H9 (cell line): ENCODE measurements at regions not wholly inside any gene's neighbourhood (a gene's known extent, or its start where the extent isn't known, plus 50 kb on each side); places are given as distances from the start of the nearest gene placed in this dataset.

Experiments
- DNase-seq: peaks from one replicate; pipeline ENCODE4 v3.0.0-alpha.2; 2017
- H2AFZ ChIP-seq: one replicate; pipeline ENCODE4 v1.6.1; 2013; ENCODE audit warnings: mild to moderate bottlenecking, low read length, control low read depth, moderate library complexity
- H2AK5ac ChIP-seq: 2 replicates; pipeline ENCODE4 v1.6.1; 2013; ENCODE audit warnings: low read length, control low read depth, mixed read lengths; ENCODE audit not compliant: insufficient read length
- H2BK120ac ChIP-seq: one replicate; pipeline ENCODE4 v1.6.1; 2013; ENCODE audit warnings: low read depth, mild to moderate bottlenecking, low read length, control low read depth, inconsistent platforms; ENCODE audit not compliant: poor library complexity, severe bottlenecking
- H2BK12ac ChIP-seq: 2 replicates; pipeline ENCODE4 v1.6.1; 2013; ENCODE audit warnings: low read length, control low read depth, mixed read lengths, low read depth; ENCODE audit not compliant: insufficient read length
- H2BK15ac ChIP-seq: 2 replicates; pipeline ENCODE4 v1.6.1; 2013; ENCODE audit warnings: low read depth, low read length, control low read depth
- H2BK20ac ChIP-seq: one replicate; pipeline ENCODE4 v1.6.1; 2013; ENCODE audit warnings: low read depth, mild to moderate bottlenecking, low read length, control low read depth, inconsistent platforms; ENCODE audit not compliant: poor library complexity, severe bottlenecking
- H2BK5ac ChIP-seq: 2 replicates; pipeline ENCODE4 v1.6.1; 2013; ENCODE audit warnings: low read length, control low read depth, mixed read lengths; ENCODE audit not compliant: insufficient read length
- H3K14ac ChIP-seq: 2 replicates; pipeline ENCODE4 v1.6.1; 2013; ENCODE audit warnings: low read length, control low read depth; ENCODE audit not compliant: insufficient read depth
- H3K18ac ChIP-seq: 2 replicates; pipeline ENCODE4 v1.6.1; 2013; ENCODE audit warnings: low read depth, mild to moderate bottlenecking, mixed read lengths, low read length, control low read depth; ENCODE audit not compliant: insufficient read length
- H3K23ac ChIP-seq: 2 replicates; pipeline ENCODE4 v1.6.1; 2013; ENCODE audit warnings: low read length, control low read depth, mixed read lengths, low read depth; ENCODE audit not compliant: insufficient read length
- H3K23me2 ChIP-seq: 2 replicates; pipeline ENCODE4 v1.6.1; 2013; ENCODE audit warnings: low read depth, mild to moderate bottlenecking, mixed read lengths, low read length, control low read depth; ENCODE audit not compliant: insufficient read length, poor library complexity, severe bottlenecking
- H3K27ac ChIP-seq: 2 replicates; pipeline ENCODE4 v1.5.1; 2013; ENCODE audit warnings: low read length, control low read depth, mixed read lengths, low read depth; ENCODE audit not compliant: insufficient read length
- H3K27me3 ChIP-seq: 2 replicates; pipeline ENCODE4 v1.6.1; 2013; ENCODE audit warnings: low read length, control low read depth, inconsistent platforms; ENCODE audit not compliant: insufficient read depth
- H3K4ac ChIP-seq: 2 replicates; pipeline ENCODE4 v1.6.1; 2013; ENCODE audit warnings: low read depth, mild to moderate bottlenecking, control low read depth, inconsistent platforms, low read length, moderate library complexity
- H3K4me1 ChIP-seq: 2 replicates; pipeline ENCODE4 v1.6.1; 2013; ENCODE audit warnings: low read length, control low read depth, inconsistent platforms; ENCODE audit not compliant: insufficient read depth
- H3K4me2 ChIP-seq: 2 replicates; pipeline ENCODE4 v1.6.1; 2013; ENCODE audit warnings: low read length, control low read depth, mixed read lengths; ENCODE audit not compliant: insufficient read length, insufficient read depth
- H3K56ac ChIP-seq: 2 replicates; pipeline ENCODE4 v1.6.1; 2013; ENCODE audit warnings: low read depth, mild to moderate bottlenecking, mixed read lengths, low read length, control low read depth; ENCODE audit not compliant: insufficient read length
- H3K79me1 ChIP-seq: 2 replicates; pipeline ENCODE4 v1.6.1; 2013; ENCODE audit warnings: low read depth, mild to moderate bottlenecking, moderate library complexity, low read length, control low read depth, inconsistent platforms; ENCODE audit not compliant: insufficient read depth, poor library complexity, severe bottlenecking
- H3K79me2 ChIP-seq: 2 replicates; pipeline ENCODE4 v1.6.1; 2013; ENCODE audit warnings: low read length, control low read depth, inconsistent platforms; ENCODE audit not compliant: insufficient read depth
- H3K9ac ChIP-seq: 2 replicates; pipeline ENCODE4 v1.6.1; 2013; ENCODE audit warnings: low read length, control low read depth, mixed read lengths; ENCODE audit not compliant: insufficient read length; ENCODE audit errors: extremely low read depth
- H3K9me3 ChIP-seq: one replicate; pipeline ENCODE4 v1.6.1; 2013; ENCODE audit warnings: low read depth, low read length, inconsistent platforms; ENCODE audit not compliant: control insufficient read depth
- H3T11ph ChIP-seq: one replicate; pipeline ENCODE4 v1.6.1; 2013; ENCODE audit warnings: mild to moderate bottlenecking, low read length, control low read depth, inconsistent platforms
- H4K20me1 ChIP-seq: one replicate; pipeline ENCODE4 v1.6.1; 2013; ENCODE audit not compliant: control insufficient read depth, insufficient read length, insufficient read depth
- H4K5ac ChIP-seq: 2 replicates; pipeline ENCODE4 v1.6.1; 2013; ENCODE audit warnings: low read depth, mild to moderate bottlenecking, mixed read lengths, low read length, control low read depth; ENCODE audit not compliant: insufficient read length
- H4K8ac ChIP-seq: replicated peaks from 2 replicates; pipeline ENCODE4 v1.6.1; 2013; ENCODE audit warnings: low read length, control low read depth, mixed read lengths, low read depth; ENCODE audit not compliant: insufficient read length
- H4K91ac ChIP-seq: 2 replicates; pipeline ENCODE4 v1.6.1; 2013; ENCODE audit warnings: low read depth, mild to moderate bottlenecking, moderate library complexity, mixed read lengths, low read length, control low read depth; ENCODE audit not compliant: insufficient read length
- H3K27ac Mint-ChIP-seq, 3 experiments: 2 replicates in 2 of 3; 3 replicates in 1 of 3; pipeline ENCODE4 v1.8.0; 2020 to 2021; ENCODE audit warnings: mixed read lengths in 3 of 3, mild to moderate bottlenecking in 1 of 3, moderate library complexity in 1 of 3
- H3K27me3 Mint-ChIP-seq: 2 replicates; pipeline ENCODE4 v1.8.0; 2021; ENCODE audit warnings: low read depth, mild to moderate bottlenecking, moderate library complexity, mixed read lengths
- H3K36me3 Mint-ChIP-seq, 3 experiments: 2 replicates in 2 of 3; 3 replicates in 1 of 3; pipeline ENCODE4 v1.8.0; 2020 to 2021; ENCODE audit warnings: low read depth in 3 of 3, mixed read lengths in 3 of 3; ENCODE audit not compliant: insufficient read depth in 1 of 3
- H3K4me1 Mint-ChIP-seq, 2 experiments: 2 replicates each; pipeline ENCODE4 v1.8.0; 2020; ENCODE audit warnings: mixed read lengths in 2 of 2
- H3K4me3 Mint-ChIP-seq, 2 experiments: 2 replicates in 1 of 2; 3 replicates in 1 of 2; pipeline ENCODE4 v1.8.0; 2020 to 2021; ENCODE audit warnings: mild to moderate bottlenecking in 2 of 2, mixed read lengths in 2 of 2, moderate library complexity in 1 of 2
- H3K9me3 Mint-ChIP-seq, 2 experiments: 2 replicates in 1 of 2; 3 replicates in 1 of 2; pipeline ENCODE4 v1.8.0; 2020; ENCODE audit warnings: mild to moderate bottlenecking in 2 of 2, mixed read lengths in 2 of 2, moderate library complexity in 1 of 2
- WGBS: extraction: QIAGEN DNeasy Blood & Tissue Kit; methylation state at CpG from one replicate; pipeline ENCODE4 v1.1.7; 2013; ENCODE audit warnings: missing lambda C conversion rate, low lambda C conversion rate, mixed read lengths; ENCODE audit not compliant: insufficient read length; ENCODE audit errors: extremely low coverage; 5-methylcytosine and 5-hydroxymethylcytosine counted together
- TF ChIP-seq, protein P1 (sequence below): fragments of 200-600 bp; sonication (generic); conservative IDR thresholded peaks from 3 replicates; pipeline ENCODE4 v1.8.0; 2021; ENCODE audit warnings: antibody characterized with exemption, mild to moderate bottlenecking

DNA sequence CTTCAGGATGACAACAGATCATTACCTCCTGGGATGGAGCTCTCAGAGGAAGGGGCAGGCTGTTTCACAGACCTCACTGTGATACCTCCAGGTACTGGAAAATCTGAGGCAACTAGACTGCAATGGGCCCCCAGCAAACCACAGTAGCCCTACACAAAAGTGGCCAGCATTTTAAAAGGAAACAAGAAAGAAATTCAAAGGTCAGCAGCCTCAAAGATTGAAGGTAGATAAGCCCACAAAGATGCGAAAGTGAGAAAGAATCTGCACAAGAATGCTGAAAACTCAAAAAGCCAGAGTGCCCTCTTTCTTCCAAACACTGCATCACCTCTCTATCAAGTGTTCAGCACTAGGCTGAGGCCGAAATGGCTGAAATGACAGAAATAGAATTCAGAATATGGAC is 499.5 kb upstream of the CHAC2 start:
- Histone ChIP-seq H2BK20ac (no peak overlapping the region), H2AK5ac (no peak overlapping the region), H2BK15ac (no peak overlapping the region), H3K27me3 (no peaks in the 10 kb centered on the region), H3K4me1 (no peaks in the 10 kb centered on the region), H3K79me1 (no peaks in the 10 kb centered on the region), H3T11ph (no peak overlapping the region), H4K20me1 (no peaks in the 10 kb centered on the region), H3K9me3 (no peaks in the 10 kb centered on the region), H4K91ac (no peak overlapping the region), H2AFZ (no peak overlapping the region), H3K14ac (no peak overlapping the region), H3K18ac (no peak overlapping the region), H3K27ac (no peak overlapping the region), H3K4me2 (no peak overlapping the region), H3K23ac (no peak overlapping the region), H3K4ac (no peak overlapping the region), H2BK5ac (no peak overlapping the region), H3K23me2 (no peaks in the 10 kb centered on the region), H3K56ac (no peak overlapping the region), H2BK120ac (no peak overlapping the region), H4K8ac (no peak overlapping the region), H3K79me2 (no peaks in the 10 kb centered on the region), H2BK12ac (no peak overlapping the region), H3K9ac (no peak overlapping the region), H4K5ac (no peak overlapping the region)
- TF ChIP-seq, protein P1, sequence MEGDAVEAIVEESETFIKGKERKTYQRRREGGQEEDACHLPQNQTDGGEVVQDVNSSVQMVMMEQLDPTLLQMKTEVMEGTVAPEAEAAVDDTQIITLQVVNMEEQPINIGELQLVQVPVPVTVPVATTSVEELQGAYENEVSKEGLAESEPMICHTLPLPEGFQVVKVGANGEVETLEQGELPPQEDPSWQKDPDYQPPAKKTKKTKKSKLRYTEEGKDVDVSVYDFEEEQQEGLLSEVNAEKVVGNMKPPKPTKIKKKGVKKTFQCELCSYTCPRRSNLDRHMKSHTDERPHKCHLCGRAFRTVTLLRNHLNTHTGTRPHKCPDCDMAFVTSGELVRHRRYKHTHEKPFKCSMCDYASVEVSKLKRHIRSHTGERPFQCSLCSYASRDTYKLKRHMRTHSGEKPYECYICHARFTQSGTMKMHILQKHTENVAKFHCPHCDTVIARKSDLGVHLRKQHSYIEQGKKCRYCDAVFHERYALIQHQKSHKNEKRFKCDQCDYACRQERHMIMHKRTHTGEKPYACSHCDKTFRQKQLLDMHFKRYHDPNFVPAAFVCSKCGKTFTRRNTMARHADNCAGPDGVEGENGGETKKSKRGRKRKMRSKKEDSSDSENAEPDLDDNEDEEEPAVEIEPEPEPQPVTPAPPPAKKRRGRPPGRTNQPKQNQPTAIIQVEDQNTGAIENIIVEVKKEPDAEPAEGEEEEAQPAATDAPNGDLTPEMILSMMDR = peak; percentile 52
- Mint-ChIP-seq H3K4me1 (peaks cover 9 to 14% of the 10 kb centered on the region in 2 experiments), H3K9me3 (peaks cover 0 to 5% of the 10 kb centered on the region in 2 experiments; a peak in 3 of 5 replicates), H3K27ac (no peak overlapping the region), H3K27me3 (no peaks in the 10 kb centered on the region), H3K36me3 (no peaks in the 10 kb centered on the region; a peak in 1 of 7 replicates), H3K4me3 (no peak overlapping the region)
- DNase-seq = no peak
- no CpG with 5 or more reads among the region's 2 CpGs for WGBS
